RWPE2 (cell line): ENCODE measurements at regions not wholly inside any gene's neighbourhood (a gene's known extent, or its start where the extent isn't known, plus 50 kb on each side); places are given as distances from the start of the nearest gene placed in this dataset.
"Not testable (repeated sequence)": the region's sequence is repeated elsewhere in the genome, so short reads cannot be mapped to it uniquely, and the experiment has no call there.

Experiments
- ATAC-seq: fragments of 200-7000 bp; cut with Tn5 transposase; 3 replicates; pipeline ENCODE4 v1.9.1; 2021; ENCODE audit warnings: low read depth
- DNase-seq: peaks from one replicate; pipeline ENCODE4 v3.0.0-alpha.2; 2020; ENCODE audit warnings: low spot score
- H3K27ac ChIP-seq: fragments of 450-650 bp; 2 replicates; pipeline ENCODE4 v1.5.1; 2017; ENCODE audit warnings: mild to moderate bottlenecking; ENCODE audit not compliant: poor library complexity, severe bottlenecking
- H3K27me3 ChIP-seq: fragments of 250-450 bp; sonication (Bioruptor Pico); 2 replicates; pipeline ENCODE4 v1.5.1; 2021; ENCODE audit warnings: mild to moderate bottlenecking, moderate library complexity; ENCODE audit not compliant: insufficient read depth, poor library complexity, severe bottlenecking
- H3K36me3 ChIP-seq: fragments of 250-450 bp; sonication (Bioruptor Pico); 2 replicates; pipeline ENCODE4 v1.5.1; 2020; ENCODE audit warnings: low read depth, mild to moderate bottlenecking, moderate library complexity
- H3K4me1 ChIP-seq: fragments of 250-450 bp; sonication (Bioruptor Pico); 2 replicates; pipeline ENCODE4 v1.5.1; 2021; ENCODE audit warnings: mild to moderate bottlenecking, moderate library complexity; ENCODE audit not compliant: insufficient read depth, poor library complexity, severe bottlenecking
- H3K4me3 ChIP-seq: fragments of 250-450 bp; sonication (Bioruptor Pico); 2 replicates; pipeline ENCODE4 v1.5.1; 2021; ENCODE audit warnings: mild to moderate bottlenecking, moderate library complexity; ENCODE audit not compliant: severe bottlenecking
- H3K9me3 ChIP-seq: fragments of 250-450 bp; sonication (Bioruptor Pico); 2 replicates; pipeline ENCODE4 v1.5.1; 2021; ENCODE audit warnings: mild to moderate bottlenecking, moderate library complexity; ENCODE audit not compliant: severe bottlenecking
- TF ChIP-seq, protein P1 (sequence below): fragments of 450-650 bp; IDR thresholded peaks from one replicate; pipeline ENCODE4 v1.5.1; 2017; ENCODE audit warnings: mild to moderate bottlenecking, moderate library complexity; ENCODE audit not compliant: poor library complexity, severe bottlenecking

GRCh38 chr4:141480950-141481349 lies 155.4 kb upstream of the IL15 start:
- Histone ChIP-seq H3K27me3 (no peaks in the 10 kb centered on the region), H3K4me1 (no peaks in the 10 kb centered on the region), H3K9me3 (peaks cover 10% of the 10 kb centered on the region), H3K4me3 (no peak overlapping the region), H3K27ac (no peak overlapping the region), H3K36me3 (no peaks in the 10 kb centered on the region)
- TF ChIP-seq, protein P1, sequence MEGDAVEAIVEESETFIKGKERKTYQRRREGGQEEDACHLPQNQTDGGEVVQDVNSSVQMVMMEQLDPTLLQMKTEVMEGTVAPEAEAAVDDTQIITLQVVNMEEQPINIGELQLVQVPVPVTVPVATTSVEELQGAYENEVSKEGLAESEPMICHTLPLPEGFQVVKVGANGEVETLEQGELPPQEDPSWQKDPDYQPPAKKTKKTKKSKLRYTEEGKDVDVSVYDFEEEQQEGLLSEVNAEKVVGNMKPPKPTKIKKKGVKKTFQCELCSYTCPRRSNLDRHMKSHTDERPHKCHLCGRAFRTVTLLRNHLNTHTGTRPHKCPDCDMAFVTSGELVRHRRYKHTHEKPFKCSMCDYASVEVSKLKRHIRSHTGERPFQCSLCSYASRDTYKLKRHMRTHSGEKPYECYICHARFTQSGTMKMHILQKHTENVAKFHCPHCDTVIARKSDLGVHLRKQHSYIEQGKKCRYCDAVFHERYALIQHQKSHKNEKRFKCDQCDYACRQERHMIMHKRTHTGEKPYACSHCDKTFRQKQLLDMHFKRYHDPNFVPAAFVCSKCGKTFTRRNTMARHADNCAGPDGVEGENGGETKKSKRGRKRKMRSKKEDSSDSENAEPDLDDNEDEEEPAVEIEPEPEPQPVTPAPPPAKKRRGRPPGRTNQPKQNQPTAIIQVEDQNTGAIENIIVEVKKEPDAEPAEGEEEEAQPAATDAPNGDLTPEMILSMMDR, result no peak
- ATAC-seq, result no peak
- DNase-seq, result no peak

DNA sequence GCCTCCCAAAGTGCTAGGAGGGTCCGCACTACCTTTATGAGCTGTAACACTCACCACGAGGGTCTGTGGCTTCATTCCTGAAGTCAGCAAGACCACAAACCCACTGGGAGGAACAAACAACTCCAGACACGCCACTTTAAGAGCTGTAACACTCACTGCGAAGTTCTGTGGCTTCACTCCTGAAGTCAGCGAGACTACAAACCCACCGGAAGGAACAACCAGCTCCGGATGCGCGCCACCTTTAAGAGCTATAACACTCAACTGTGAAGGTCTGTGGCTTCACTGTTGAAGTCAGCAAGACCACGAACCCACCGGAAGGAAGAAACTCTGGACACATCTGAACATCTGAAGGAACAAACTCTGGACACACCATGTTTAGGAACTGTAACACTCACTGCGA lies 152.1 kb upstream of the IL15 start:
- H3K27me3 ChIP-seq, H3K27ac ChIP-seq, H3K4me3 ChIP-seq, H3K4me1 ChIP-seq, DNase-seq, ATAC-seq, H3K36me3 ChIP-seq: not testable (repeated sequence)
- H3K9me3 ChIP-seq, result peaks cover 12% of the 10 kb centered on the region

- Histone ChIP-seq H3K9me3 (peaks cover 3% of the 10 kb centered on the region), H3K4me1 (peaks cover 5% of the 10 kb centered on the region), H3K4me3 (no peak overlapping the region), H3K36me3 (no peaks in the 10 kb centered on the region), H3K27me3 (no peaks in the 10 kb centered on the region), H3K27ac (peak overlapping the region; percentile 62)
- ATAC-seq (peak; percentile 87), DNase-seq (peak; percentile 52)
- TF ChIP-seq, protein P1, result no peak
Observed at GRCh38 chr4:141486375-141486997, 149.9 kb upstream of the IL15 start.

- Histone ChIP-seq H3K27me3 (no peaks in the 10 kb centered on the region), H3K4me3 (no peak overlapping the region), H3K4me1 (peaks cover 8% of the 10 kb centered on the region), H3K27ac (no peak overlapping the region), H3K36me3 (no peaks in the 10 kb centered on the region), H3K9me3 (no peaks in the 10 kb centered on the region)
- no peak for ATAC-seq
- DNase-seq, result no peak
- TF ChIP-seq, protein P1, result no peak
Observed at GRCh38 chr4:141497627-141498026, 138.8 kb upstream of the IL15 start.

GRCh38 chr4:141499261-141499853 lies 137.0 kb upstream of the IL15 start:
- no peak overlapping the region for H3K27ac ChIP-seq
- H3K4me1 ChIP-seq, result peaks cover 8% of the 10 kb centered on the region
- H3K36me3 ChIP-seq, result no peaks in the 10 kb centered on the region
- no peaks in the 10 kb centered on the region for H3K27me3 ChIP-seq
- DNase-seq (no peak), ATAC-seq (no peak)
- H3K9me3 ChIP-seq, result no peaks in the 10 kb centered on the region
- H3K4me3 ChIP-seq, result no peak overlapping the region
- TF ChIP-seq, protein P1, result no peak
